ENCODE measurements at regions not wholly inside any gene's neighbourhood (a gene's known extent, or its start where the extent isn't known, plus 50 kb on each side); places are given as distances from the start of the nearest gene placed in this dataset.

DNA sequence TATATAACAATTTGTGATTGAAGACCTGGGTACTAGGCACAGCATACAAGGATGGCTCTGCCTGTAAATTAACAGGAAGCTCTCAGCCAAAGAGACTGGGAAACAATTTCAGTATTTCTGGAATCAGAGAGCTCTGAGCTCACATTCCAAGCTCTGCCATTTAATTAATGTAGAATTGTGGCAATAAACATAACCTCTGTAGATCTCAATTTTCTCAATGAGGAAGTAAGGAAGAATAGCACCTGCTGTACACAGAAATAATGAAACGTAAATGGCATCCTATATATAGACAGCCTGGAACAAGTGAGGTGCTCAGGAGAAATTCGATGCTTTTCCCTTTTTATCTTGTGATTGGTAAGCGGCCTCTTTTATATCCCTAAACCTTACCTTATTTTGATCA lies 538.5 kb upstream of the JAG1 start:
- TF ChIP-seq ARID4B (CRISPR knock-in tag; IDR thresholded peaks at IDR 0.05; ENCODE audit: borderline replicate concordance): no peak
- no peak for TF ChIP-seq SP1 (CRISPR knock-in tag; conservative IDR thresholded peaks at IDR 0.05)
- TF ChIP-seq, protein P1, sequence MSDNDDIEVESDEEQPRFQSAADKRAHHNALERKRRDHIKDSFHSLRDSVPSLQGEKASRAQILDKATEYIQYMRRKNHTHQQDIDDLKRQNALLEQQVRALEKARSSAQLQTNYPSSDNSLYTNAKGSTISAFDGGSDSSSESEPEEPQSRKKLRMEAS (CRISPR knock-in tag; IDR thresholded peaks at IDR 0.05): no peak
- TF ChIP-seq, protein P2, sequence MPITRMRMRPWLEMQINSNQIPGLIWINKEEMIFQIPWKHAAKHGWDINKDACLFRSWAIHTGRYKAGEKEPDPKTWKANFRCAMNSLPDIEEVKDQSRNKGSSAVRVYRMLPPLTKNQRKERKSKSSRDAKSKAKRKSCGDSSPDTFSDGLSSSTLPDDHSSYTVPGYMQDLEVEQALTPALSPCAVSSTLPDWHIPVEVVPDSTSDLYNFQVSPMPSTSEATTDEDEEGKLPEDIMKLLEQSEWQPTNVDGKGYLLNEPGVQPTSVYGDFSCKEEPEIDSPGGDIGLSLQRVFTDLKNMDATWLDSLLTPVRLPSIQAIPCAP (CRISPR knock-in tag; IDR thresholded peaks at IDR 0.05): no peak
- no peak for TF ChIP-seq ZNF512 (CRISPR knock-in tag; IDR thresholded peaks at IDR 0.05; ENCODE audit: borderline replicate concordance)
- TF ChIP-seq CTCF (IDR thresholded peaks at IDR 0.05): no peak
- TF ChIP-seq, protein P3, sequence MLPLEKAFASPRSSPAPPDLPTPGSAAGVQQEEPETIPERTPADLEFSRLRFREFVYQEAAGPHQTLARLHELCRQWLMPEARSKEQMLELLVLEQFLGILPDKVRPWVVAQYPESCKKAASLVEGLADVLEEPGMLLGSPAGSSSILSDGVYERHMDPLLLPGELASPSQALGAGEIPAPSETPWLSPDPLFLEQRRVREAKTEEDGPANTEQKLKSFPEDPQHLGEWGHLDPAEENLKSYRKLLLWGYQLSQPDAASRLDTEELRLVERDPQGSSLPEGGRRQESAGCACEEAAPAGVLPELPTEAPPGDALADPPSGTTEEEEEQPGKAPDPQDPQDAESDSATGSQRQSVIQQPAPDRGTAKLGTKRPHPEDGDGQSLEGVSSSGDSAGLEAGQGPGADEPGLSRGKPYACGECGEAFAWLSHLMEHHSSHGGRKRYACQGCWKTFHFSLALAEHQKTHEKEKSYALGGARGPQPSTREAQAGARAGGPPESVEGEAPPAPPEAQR (CRISPR knock-in tag; IDR thresholded peaks at IDR 0.05): no peak
- TF ChIP-seq TCF7 (CRISPR knock-in tag; IDR thresholded peaks at IDR 0.05; ENCODE audit: low read depth): no peak
- no peak for TF ChIP-seq ETV6 (CRISPR knock-in tag; IDR thresholded peaks at IDR 0.05)
- no peak for TF ChIP-seq CREB1 (CRISPR knock-in tag; IDR thresholded peaks at IDR 0.05)
- TF ChIP-seq NR2C2 (CRISPR knock-in tag; IDR thresholded peaks at IDR 0.05): no peak
- no peak for TF ChIP-seq FOXP1 (CRISPR knock-in tag; IDR thresholded peaks at IDR 0.05; ENCODE audit: borderline replicate concordance)
- TF ChIP-seq SMAD3 (CRISPR knock-in tag; IDR thresholded peaks at IDR 0.05; ENCODE audit: borderline replicate concordance): no peak
- TF ChIP-seq RELA (CRISPR knock-in tag; IDR thresholded peaks at IDR 0.05; ENCODE audit: borderline replicate concordance): no peak
